ENCODE measurements at regions not wholly inside any gene's neighbourhood (a gene's known extent, or its start where the extent isn't known, plus 50 kb on each side); places are given as distances from the start of the nearest gene placed in this dataset.

GRCh38 chr4:107391630-107392028 lies 328.4 kb downstream of the PAPSS1 start:
- ATAC-seq (ENCODE audit: low FRiP score) (no peak), DNase-seq (ENCODE audit: low spot score) (no peak)
- no peak for TF ChIP-seq CTCF (IDR thresholded peaks at IDR 0.05)

- no peak for TF ChIP-seq CTCF (IDR thresholded peaks at IDR 0.05)
- ATAC-seq (ENCODE audit: low FRiP score): no peak
- no peak for DNase-seq (ENCODE audit: low spot score)
These were observed 328.9 kb downstream of the PAPSS1 start for GRCh38 chr4:107391009-107391629.

- no peak for TF ChIP-seq CTCF (IDR thresholded peaks at IDR 0.05)
- ATAC-seq (ENCODE audit: low FRiP score) (no peak), DNase-seq (ENCODE audit: low spot score) (no peak)
These were observed 330.1 kb downstream of the PAPSS1 start for GRCh38 chr4:107389965-107390364.

GRCh38 chr4:107388736-107389274 lies 331.2 kb downstream of the PAPSS1 start:
- DNase-seq (ENCODE audit: low spot score) (no peak), ATAC-seq (ENCODE audit: low FRiP score) (no peak)
- no peak for TF ChIP-seq CTCF (IDR thresholded peaks at IDR 0.05)

GRCh38 chr4:107380836-107381438 lies 339.1 kb downstream of the PAPSS1 start:
- DNase-seq (ENCODE audit: low spot score): no peak
- TF ChIP-seq CTCF (IDR thresholded peaks at IDR 0.05): no peak
- ATAC-seq (ENCODE audit: low FRiP score): no peak

- DNase-seq (ENCODE audit: low spot score) (no peak), ATAC-seq (ENCODE audit: low FRiP score) (no peak)
- TF ChIP-seq CTCF (IDR thresholded peaks at IDR 0.05): no peak
These were observed 339.8 kb downstream of the PAPSS1 start for GRCh38 chr4:107380190-107380589.
